CD4-positive, alpha-beta T cell treated with Interleukin-17A for 1 hour (primary cell): ENCODE measurements at regions not wholly inside any gene's neighbourhood (a gene's known extent, or its start where the extent isn't known, plus 50 kb on each side); places are given as distances from the start of the nearest gene placed in this dataset.
"Not testable (repeated sequence)": the region's sequence is repeated elsewhere in the genome, so short reads cannot be mapped to it uniquely, and the experiment has no call there.

Source experiments
- DNase-seq: peaks from one replicate; pipeline ENCODE4 v3.0.0-alpha.2; 2020

GRCh38 chr10:109386101-109386500 lies 537.2 kb downstream of the XPNPEP1 start:
- DNase-seq = no peak

- no peak for DNase-seq
Measured at GRCh38 chr10:109379186-109379585, 544.1 kb downstream of the XPNPEP1 start.

- no peak for DNase-seq
Measured at GRCh38 chr10:109374215-109374614, 549.1 kb downstream of the XPNPEP1 start.

GRCh38 chr10:109359316-109359715 lies 564.0 kb downstream of the XPNPEP1 start:
- DNase-seq = no peak

- DNase-seq = no peak
Measured at GRCh38 chr10:109358325-109358724, 565.0 kb downstream of the XPNPEP1 start.

GRCh38 chr10:109348324-109348723 lies 575.0 kb downstream of the XPNPEP1 start:
- no peak for DNase-seq

- no peak for DNase-seq
Measured at GRCh38 chr10:109343293-109343692, 580.0 kb downstream of the XPNPEP1 start.

- no peak for DNase-seq
Measured at GRCh38 chr10:109341986-109342385, 581.3 kb downstream of the XPNPEP1 start.

GRCh38 chr10:109328001-109328400 lies 595.3 kb downstream of the XPNPEP1 start:
- no peak for DNase-seq

- no peak for DNase-seq
Measured at GRCh38 chr10:109327266-109327665, 596.0 kb downstream of the XPNPEP1 start.

GRCh38 chr10:109324721-109325120 lies 598.6 kb downstream of the XPNPEP1 start:
- no peak for DNase-seq

- DNase-seq = no peak
Measured at GRCh38 chr10:109317746-109318366, 605.5 kb downstream of the XPNPEP1 start.

- DNase-seq = not testable (repeated sequence)
Measured at GRCh38 chr10:109314016-109314415, 609.3 kb downstream of the XPNPEP1 start.

GRCh38 chr10:109312555-109312954 lies 610.8 kb downstream of the XPNPEP1 start:
- DNase-seq = not testable (repeated sequence)

- DNase-seq = no peak
Measured at GRCh38 chr10:109308971-109309370, 614.3 kb downstream of the XPNPEP1 start.

GRCh38 chr10:109307102-109307501 lies 616.2 kb downstream of the XPNPEP1 start:
- not testable (repeated sequence) for DNase-seq

- DNase-seq = no peak
Measured at GRCh38 chr10:109306698-109307097, 616.6 kb downstream of the XPNPEP1 start.

GRCh38 chr10:109287858-109288257 lies 635.5 kb downstream of the XPNPEP1 start:
- DNase-seq = no peak

- no peak for DNase-seq
Measured at GRCh38 chr10:109282510-109282909, 640.8 kb downstream of the XPNPEP1 start.

- DNase-seq = no peak
Measured at GRCh38 chr10:109281347-109281746, 642.0 kb downstream of the XPNPEP1 start.

- DNase-seq = no peak
Measured at GRCh38 chr10:109280837-109281236, 642.5 kb downstream of the XPNPEP1 start.

- no peak for DNase-seq
Measured at GRCh38 chr10:109277456-109277855, 645.9 kb downstream of the XPNPEP1 start.

- DNase-seq = no peak
Measured at GRCh38 chr10:109275960-109276359, 647.4 kb downstream of the XPNPEP1 start.

GRCh38 chr10:109274681-109275080 lies 648.6 kb downstream of the XPNPEP1 start:
- DNase-seq = no peak

- no peak for DNase-seq
Measured at GRCh38 chr10:109270173-109270572, 653.1 kb downstream of the XPNPEP1 start.
